ENCODE measurements at regions not wholly inside any gene's neighbourhood (a gene's known extent, or its start where the extent isn't known, plus 50 kb on each side); places are given as distances from the start of the nearest gene placed in this dataset.

DNA sequence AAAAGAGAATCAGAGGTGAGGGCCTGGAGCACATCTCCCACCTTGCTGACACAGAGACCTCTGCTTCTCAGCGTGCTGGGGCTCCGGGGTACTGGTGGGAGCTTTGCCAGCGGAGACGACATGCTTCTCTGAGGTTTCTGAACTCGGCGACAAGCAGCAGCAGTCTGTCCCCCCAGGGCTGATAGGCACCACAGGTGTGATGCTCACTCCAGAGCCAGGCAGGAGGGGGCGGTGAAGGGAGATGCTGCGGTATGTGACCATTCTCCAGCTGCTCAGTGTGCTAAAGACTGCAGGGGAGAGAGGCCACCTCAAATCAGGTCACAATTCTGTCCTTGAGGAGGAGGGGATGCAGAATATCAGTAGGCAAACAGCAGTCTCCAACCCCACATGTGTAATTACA lies 219.9 kb downstream of the ALDH8A1 start (continued):
- TF ChIP-seq, protein P1, sequence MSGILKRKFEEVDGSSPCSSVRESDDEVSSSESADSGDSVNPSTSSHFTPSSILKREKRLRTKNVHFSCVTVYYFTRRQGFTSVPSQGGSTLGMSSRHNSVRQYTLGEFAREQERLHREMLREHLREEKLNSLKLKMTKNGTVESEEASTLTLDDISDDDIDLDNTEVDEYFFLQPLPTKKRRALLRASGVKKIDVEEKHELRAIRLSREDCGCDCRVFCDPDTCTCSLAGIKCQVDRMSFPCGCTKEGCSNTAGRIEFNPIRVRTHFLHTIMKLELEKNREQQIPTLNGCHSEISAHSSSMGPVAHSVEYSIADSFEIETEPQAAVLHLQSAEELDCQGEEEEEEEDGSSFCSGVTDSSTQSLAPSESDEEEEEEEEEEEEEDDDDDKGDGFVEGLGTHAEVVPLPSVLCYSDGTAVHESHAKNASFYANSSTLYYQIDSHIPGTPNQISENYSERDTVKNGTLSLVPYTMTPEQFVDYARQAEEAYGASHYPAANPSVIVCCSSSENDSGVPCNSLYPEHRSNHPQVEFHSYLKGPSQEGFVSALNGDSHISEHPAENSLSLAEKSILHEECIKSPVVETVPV (CRISPR knock-in tag; IDR thresholded peaks at IDR 0.05) = no peak
- TF ChIP-seq ZNF565 (CRISPR knock-in tag; conservative IDR thresholded peaks at IDR 0.05; ENCODE audit: low read depth) (no peak), ARNTL (CRISPR knock-in tag; IDR thresholded peaks at IDR 0.05; ENCODE audit: borderline replicate concordance, low read depth) (no peak), ZFP30 (CRISPR knock-in tag; IDR thresholded peaks at IDR 0.05) (no peak), TOX (CRISPR knock-in tag; IDR thresholded peaks at IDR 0.05; ENCODE audit: borderline replicate concordance) (no peak), PPARA (CRISPR knock-in tag; IDR thresholded peaks at IDR 0.05; ENCODE audit: borderline replicate concordance) (no peak), ZFP3 (CRISPR knock-in tag; IDR thresholded peaks at IDR 0.05) (no peak), PATZ1 (CRISPR knock-in tag; IDR thresholded peaks at IDR 0.05; ENCODE audit: borderline replicate concordance) (no peak)
- TF ChIP-seq, protein P2, sequence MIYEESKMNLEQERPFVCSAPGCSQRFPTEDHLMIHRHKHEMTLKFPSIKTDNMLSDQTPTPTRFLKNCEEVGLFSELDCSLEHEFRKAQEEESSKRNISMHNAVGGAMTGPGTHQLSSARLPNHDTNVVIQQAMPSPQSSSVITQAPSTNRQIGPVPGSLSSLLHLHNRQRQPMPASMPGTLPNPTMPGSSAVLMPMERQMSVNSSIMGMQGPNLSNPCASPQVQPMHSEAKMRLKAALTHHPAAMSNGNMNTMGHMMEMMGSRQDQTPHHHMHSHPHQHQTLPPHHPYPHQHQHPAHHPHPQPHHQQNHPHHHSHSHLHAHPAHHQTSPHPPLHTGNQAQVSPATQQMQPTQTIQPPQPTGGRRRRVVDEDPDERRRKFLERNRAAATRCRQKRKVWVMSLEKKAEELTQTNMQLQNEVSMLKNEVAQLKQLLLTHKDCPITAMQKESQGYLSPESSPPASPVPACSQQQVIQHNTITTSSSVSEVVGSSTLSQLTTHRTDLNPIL (CRISPR knock-in tag; IDR thresholded peaks at IDR 0.05; ENCODE audit: low read depth) = no peak

GRCh38 chr6:134729561-134729960 lies 220.3 kb downstream of the ALDH8A1 start:
- ATAC-seq = peak; percentile 35; the same call in 2 of the 3 replicates

DNA sequence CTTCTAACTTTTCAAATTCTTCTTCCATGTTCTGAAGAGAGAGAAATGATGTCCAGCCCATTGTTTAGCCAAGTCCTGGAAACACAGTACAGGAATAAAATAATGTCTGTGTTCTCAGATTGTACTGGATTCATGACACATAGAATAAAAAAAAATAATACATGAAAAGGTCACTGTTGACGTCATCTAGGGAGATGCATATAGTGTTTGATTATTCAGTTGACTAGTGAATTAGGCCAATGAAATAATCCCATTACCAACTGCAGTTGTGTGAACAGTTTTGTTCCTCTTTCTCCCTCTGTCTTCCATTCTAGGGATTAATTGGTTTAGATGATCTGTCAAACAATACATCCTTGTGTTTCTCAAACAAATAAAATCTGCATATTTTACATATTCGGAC lies 222.8 kb downstream of the ALDH8A1 start:
- ATAC-seq = no peak
- TF ChIP-seq CSDC2 (CRISPR knock-in tag; IDR thresholded peaks at IDR 0.05) = no peak
- no peak for TF ChIP-seq POU6F1 (CRISPR knock-in tag; IDR thresholded peaks at IDR 0.05; ENCODE audit: borderline replicate concordance, low read depth)
- TF ChIP-seq, protein P2 (CRISPR knock-in tag; IDR thresholded peaks at IDR 0.05; ENCODE audit: low read depth) = no peak
- TF ChIP-seq RARB (CRISPR knock-in tag; IDR thresholded peaks at IDR 0.05) = no peak
- no peak for TF ChIP-seq ZFP3 (CRISPR knock-in tag; IDR thresholded peaks at IDR 0.05)
- TF ChIP-seq TCF4 (CRISPR knock-in tag; IDR thresholded peaks at IDR 0.05; ENCODE audit: borderline replicate concordance) = no peak
- TF ChIP-seq ESRRG (CRISPR knock-in tag; IDR thresholded peaks at IDR 0.05) = no peak
- no peak for TF ChIP-seq ARNTL (CRISPR knock-in tag; IDR thresholded peaks at IDR 0.05; ENCODE audit: borderline replicate concordance, low read depth)
- TF ChIP-seq ZFP30 (CRISPR knock-in tag; IDR thresholded peaks at IDR 0.05) = no peak
- no peak for TF ChIP-seq SNAI2 (CRISPR knock-in tag; IDR thresholded peaks at IDR 0.05)
- no peak for TF ChIP-seq ZNF70 (CRISPR knock-in tag; IDR thresholded peaks at IDR 0.05)
- no peak for TF ChIP-seq PPARA (CRISPR knock-in tag; IDR thresholded peaks at IDR 0.05; ENCODE audit: borderline replicate concordance)

More at GRCh38 chr6:134729561-134729960, 220.3 kb downstream of the ALDH8A1 start:
- TF ChIP-seq GLIS3 (CRISPR knock-in tag; IDR thresholded peaks at IDR 0.05) (no peak), OSR1 (CRISPR knock-in tag; IDR thresholded peaks at IDR 0.05) (no peak), CSDC2 (CRISPR knock-in tag; IDR thresholded peaks at IDR 0.05) (no peak), POU6F1 (CRISPR knock-in tag; IDR thresholded peaks at IDR 0.05; ENCODE audit: borderline replicate concordance, low read depth) (no peak), PATZ1 (CRISPR knock-in tag; IDR thresholded peaks at IDR 0.05; ENCODE audit: borderline replicate concordance) (no peak), ZC3H10 (CRISPR knock-in tag; IDR thresholded peaks at IDR 0.05) (no peak), SNAI2 (CRISPR knock-in tag; IDR thresholded peaks at IDR 0.05) (no peak), ZNF565 (CRISPR knock-in tag; conservative IDR thresholded peaks at IDR 0.05; ENCODE audit: low read depth) (no peak), ISL1 (CRISPR knock-in tag; IDR thresholded peaks at IDR 0.05) (no peak), ARNTL (CRISPR knock-in tag; IDR thresholded peaks at IDR 0.05; ENCODE audit: borderline replicate concordance, low read depth) (no peak), ZNF8 (CRISPR knock-in tag; IDR thresholded peaks at IDR 0.05) (no peak), ESRRG (CRISPR knock-in tag; IDR thresholded peaks at IDR 0.05) (no peak)

Data from SK-N-SH treated with all-trans-retinoic acid at 6 μM for 48 hours (cell line).